ENCODE measurements at regions not wholly inside any gene's neighbourhood (a gene's known extent, or its start where the extent isn't known, plus 50 kb on each side); places are given as distances from the start of the nearest gene placed in this dataset.

- TF ChIP-seq, protein P1, sequence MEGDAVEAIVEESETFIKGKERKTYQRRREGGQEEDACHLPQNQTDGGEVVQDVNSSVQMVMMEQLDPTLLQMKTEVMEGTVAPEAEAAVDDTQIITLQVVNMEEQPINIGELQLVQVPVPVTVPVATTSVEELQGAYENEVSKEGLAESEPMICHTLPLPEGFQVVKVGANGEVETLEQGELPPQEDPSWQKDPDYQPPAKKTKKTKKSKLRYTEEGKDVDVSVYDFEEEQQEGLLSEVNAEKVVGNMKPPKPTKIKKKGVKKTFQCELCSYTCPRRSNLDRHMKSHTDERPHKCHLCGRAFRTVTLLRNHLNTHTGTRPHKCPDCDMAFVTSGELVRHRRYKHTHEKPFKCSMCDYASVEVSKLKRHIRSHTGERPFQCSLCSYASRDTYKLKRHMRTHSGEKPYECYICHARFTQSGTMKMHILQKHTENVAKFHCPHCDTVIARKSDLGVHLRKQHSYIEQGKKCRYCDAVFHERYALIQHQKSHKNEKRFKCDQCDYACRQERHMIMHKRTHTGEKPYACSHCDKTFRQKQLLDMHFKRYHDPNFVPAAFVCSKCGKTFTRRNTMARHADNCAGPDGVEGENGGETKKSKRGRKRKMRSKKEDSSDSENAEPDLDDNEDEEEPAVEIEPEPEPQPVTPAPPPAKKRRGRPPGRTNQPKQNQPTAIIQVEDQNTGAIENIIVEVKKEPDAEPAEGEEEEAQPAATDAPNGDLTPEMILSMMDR (IDR thresholded peaks at IDR 0.05) = no peak
- TF ChIP-seq POLR2A (IDR thresholded peaks at IDR 0.05) = no peak
Observed at GRCh38 chr5:30414078-30414477, 779.4 kb upstream of the CDH6 start.

All from Peyer's patch (tissue), 4 donors.